ENCODE measurements at regions not wholly inside any gene's neighbourhood (a gene's known extent, or its start where the extent isn't known, plus 50 kb on each side); places are given as distances from the start of the nearest gene placed in this dataset.

GRCh38 chr9:100890321-100890720 lies 138.2 kb upstream of the PLPPR1 start:
- Mint-ChIP-seq H3K4me1 (no peaks in the 10 kb centered on the region), H3K4me3 (no peak overlapping the region), H3K27ac (no peak overlapping the region), H3K36me3 (no peaks in the 10 kb centered on the region), H3K9me3 (no peaks in the 10 kb centered on the region), H3K27me3 (no peaks in the 10 kb centered on the region)
- no peak for ATAC-seq (replicated peaks)
- DNase-seq: no peak

- Mint-ChIP-seq H3K27ac (no peak overlapping the region), H3K9me3 (peaks cover 0 to 4% of the 10 kb centered on the region in 2 donors), H3K4me3 (no peak overlapping the region), H3K27me3 (no peaks in the 10 kb centered on the region), H3K36me3 (no peaks in the 10 kb centered on the region), H3K4me1 (no peaks in the 10 kb centered on the region)
- ATAC-seq (replicated peaks) (no peak), DNase-seq (no peak)
These were observed 117.3 kb upstream of the PLPPR1 start for GRCh38 chr9:100911273-100911672.

- DNase-seq: no peak
- H3K4me3 Mint-ChIP-seq: no peak overlapping the region
- peaks cover 0 to 4% of the 10 kb centered on the region in 2 donors for H3K9me3 Mint-ChIP-seq
- no peak overlapping the region for H3K27ac Mint-ChIP-seq
- no peak for ATAC-seq (replicated peaks)
- no peaks in the 10 kb centered on the region for H3K4me1 Mint-ChIP-seq
- H3K36me3 Mint-ChIP-seq: no peaks in the 10 kb centered on the region
- no peaks in the 10 kb centered on the region for H3K27me3 Mint-ChIP-seq
These were observed 115.3 kb upstream of the PLPPR1 start for GRCh38 chr9:100913257-100913656.

GRCh38 chr9:100914266-100914665 lies 114.3 kb upstream of the PLPPR1 start:
- H3K27me3 Mint-ChIP-seq: no peaks in the 10 kb centered on the region
- DNase-seq (no peak), ATAC-seq (replicated peaks) (no peak)
- H3K27ac Mint-ChIP-seq: no peak overlapping the region
- no peaks in the 10 kb centered on the region for H3K36me3 Mint-ChIP-seq
- H3K4me1 Mint-ChIP-seq: no peaks in the 10 kb centered on the region
- H3K4me3 Mint-ChIP-seq: no peak overlapping the region
- H3K9me3 Mint-ChIP-seq: peaks cover 4 to 7% of the 10 kb centered on the region in 2 donors

GRCh38 chr9:100919506-100919905 lies 109.0 kb upstream of the PLPPR1 start:
- no peak overlapping the region for H3K4me3 Mint-ChIP-seq
- peaks cover 7 to 13% of the 10 kb centered on the region in 2 donors for H3K9me3 Mint-ChIP-seq
- no peaks in the 10 kb centered on the region for H3K36me3 Mint-ChIP-seq
- DNase-seq: no peak
- H3K27ac Mint-ChIP-seq: no peak overlapping the region
- H3K27me3 Mint-ChIP-seq: no peaks in the 10 kb centered on the region
- ATAC-seq (replicated peaks): no peak
- no peaks in the 10 kb centered on the region for H3K4me1 Mint-ChIP-seq

GRCh38 chr9:100926366-100926765 lies 102.2 kb upstream of the PLPPR1 start:
- H3K9me3 Mint-ChIP-seq: peaks cover 3 to 6% of the 10 kb centered on the region in 2 donors
- no peaks in the 10 kb centered on the region for H3K36me3 Mint-ChIP-seq
- no peaks in the 10 kb centered on the region for H3K4me1 Mint-ChIP-seq
- H3K27me3 Mint-ChIP-seq: no peaks in the 10 kb centered on the region
- DNase-seq (no peak), ATAC-seq (replicated peaks) (no peak)
- H3K4me3 Mint-ChIP-seq: no peak overlapping the region
- no peak overlapping the region for H3K27ac Mint-ChIP-seq

GRCh38 chr9:100927763-100928162 lies 100.8 kb upstream of the PLPPR1 start:
- H3K27ac Mint-ChIP-seq: no peak overlapping the region
- ATAC-seq (replicated peaks): no peak
- peaks cover 3 to 4% of the 10 kb centered on the region in 2 donors for H3K9me3 Mint-ChIP-seq
- DNase-seq: no peak
- no peaks in the 10 kb centered on the region for H3K4me1 Mint-ChIP-seq
- H3K36me3 Mint-ChIP-seq: no peaks in the 10 kb centered on the region
- no peaks in the 10 kb centered on the region for H3K27me3 Mint-ChIP-seq
- no peak overlapping the region for H3K4me3 Mint-ChIP-seq

GRCh38 chr9:100933656-100934055 lies 94.9 kb upstream of the PLPPR1 start:
- H3K4me3 Mint-ChIP-seq: no peak overlapping the region

GRCh38 chr9:100937382-100937781 lies 91.1 kb upstream of the PLPPR1 start:
- Mint-ChIP-seq H3K9me3 (peaks cover 19 to 20% of the 10 kb centered on the region in 2 donors), H3K27me3 (no peaks in the 10 kb centered on the region), H3K27ac (no peak overlapping the region), H3K4me1 (no peaks in the 10 kb centered on the region), H3K36me3 (no peaks in the 10 kb centered on the region), H3K4me3 (no peak overlapping the region)
- DNase-seq (no peak), ATAC-seq (replicated peaks) (no peak)

More at GRCh38 chr9:100933656-100934055, 94.9 kb upstream of the PLPPR1 start:
- H3K4me1 Mint-ChIP-seq: no peaks in the 10 kb centered on the region
- no peaks in the 10 kb centered on the region for H3K36me3 Mint-ChIP-seq
- H3K27ac Mint-ChIP-seq: no peak overlapping the region
- H3K27me3 Mint-ChIP-seq: no peaks in the 10 kb centered on the region
- DNase-seq (no peak), ATAC-seq (replicated peaks) (no peak)
- peaks cover 19 to 20% of the 10 kb centered on the region in 2 donors for H3K9me3 Mint-ChIP-seq

GRCh38 chr9:100938507-100938906 lies 90.0 kb upstream of the PLPPR1 start:
- Mint-ChIP-seq H3K4me3 (no peak overlapping the region), H3K4me1 (no peaks in the 10 kb centered on the region), H3K27ac (no peak overlapping the region), H3K9me3 (peaks cover 15 to 16% of the 10 kb centered on the region in 2 donors), H3K36me3 (no peaks in the 10 kb centered on the region), H3K27me3 (no peaks in the 10 kb centered on the region)
- no peak for ATAC-seq (replicated peaks)
- no peak for DNase-seq

- Mint-ChIP-seq H3K36me3 (no peaks in the 10 kb centered on the region), H3K4me1 (no peaks in the 10 kb centered on the region), H3K4me3 (no peak overlapping the region), H3K9me3 (peaks cover 15 to 16% of the 10 kb centered on the region in 2 donors), H3K27me3 (no peaks in the 10 kb centered on the region), H3K27ac (no peak overlapping the region)
- ATAC-seq (replicated peaks) (no peak), DNase-seq (no peak)
These were observed 88.9 kb upstream of the PLPPR1 start for GRCh38 chr9:100939636-100940035.

GRCh38 chr9:100959226-100959625 lies 69.3 kb upstream of the PLPPR1 start:
- Mint-ChIP-seq H3K27me3 (no peaks in the 10 kb centered on the region), H3K27ac (no peak overlapping the region), H3K4me3 (no peak overlapping the region), H3K36me3 (no peaks in the 10 kb centered on the region), H3K9me3 (peaks cover 0 to 3% of the 10 kb centered on the region in 2 donors), H3K4me1 (no peaks in the 10 kb centered on the region)
- ATAC-seq (replicated peaks) (no peak), DNase-seq (no peak)

Data from stimulated activated naive B cell treated with anti-CD40 and anti-IgM and Interleukin-4, amounts not matched to agents 10 μg/mL and 1 μg/mL and 100 μg/mL, for 72 hours (primary cell).